ENCODE measurements at regions not wholly inside any gene's neighbourhood (a gene's known extent, or its start where the extent isn't known, plus 50 kb on each side); places are given as distances from the start of the nearest gene placed in this dataset.
"Not testable (repeated sequence)": the region's sequence is repeated elsewhere in the genome, so short reads cannot be mapped to it uniquely, and the experiment has no call there.

- Mint-ChIP-seq H3K9me3 (no peaks in the 10 kb centered on the region), H3K4me3 (no peak overlapping the region), H3K4me1 (no peaks in the 10 kb centered on the region), H3K27ac (no peak overlapping the region), H3K27me3 (peaks cover 2 to 11% (median 9%) of the 10 kb centered on the region in 5 donors), H3K36me3 (no peaks in the 10 kb centered on the region)
- DNase-seq (no peak), ATAC-seq (no peak)
- POLR2A ChIA-PET, result no interaction called here
Observed at GRCh38 chr4:42205541-42205940, 53.1 kb upstream of the BEND4 start.

GRCh38 chr4:42216664-42217063, 64.2 kb upstream of the BEND4 start:
- no peak overlapping the region for H3K4me3 Mint-ChIP-seq
- no peak for ATAC-seq
- H3K27me3 Mint-ChIP-seq, result peaks cover 0 to 15% (median 5%) of the 10 kb centered on the region in 5 donors
- no peaks in the 10 kb centered on the region for H3K36me3 Mint-ChIP-seq
- H3K9me3 Mint-ChIP-seq, result peaks cover 0 to 2% (median 0%) of the 10 kb centered on the region in 9 donors
- peaks cover 0 to 2% (median 0%) of the 10 kb centered on the region in 4 donors for H3K4me1 Mint-ChIP-seq
- DNase-seq, result no peak
- no peak overlapping the region for H3K27ac Mint-ChIP-seq
- POLR2A ChIA-PET, result no interaction called here

- no peak for DNase-seq
- H3K36me3 Mint-ChIP-seq, result peaks cover 0 to 1% (median 0%) of the 10 kb centered on the region in 3 donors
- no peak for ATAC-seq
- H3K27me3 Mint-ChIP-seq, result peaks cover 5 to 31% (median 17%) of the 10 kb centered on the region in 5 donors
- H3K4me3 Mint-ChIP-seq, result no peak overlapping the region
- H3K9me3 Mint-ChIP-seq, result peaks cover 0 to 1% (median 0%) of the 10 kb centered on the region in 9 donors
- POLR2A ChIA-PET, result no interaction called here
- H3K4me1 Mint-ChIP-seq, result peaks cover 0 to 1% (median 0%) of the 10 kb centered on the region in 4 donors
- H3K27ac Mint-ChIP-seq, result no peak overlapping the region
Observed at GRCh38 chr4:42225286-42225685, 72.8 kb upstream of the BEND4 start.

- ATAC-seq (no peak), DNase-seq (no peak)
- Mint-ChIP-seq H3K9me3 (peaks cover 0 to 2% (median 0%) of the 10 kb centered on the region in 9 donors), H3K27ac (no peak overlapping the region), H3K36me3 (no peaks in the 10 kb centered on the region), H3K4me1 (no peaks in the 10 kb centered on the region), H3K4me3 (no peak overlapping the region), H3K27me3 (peaks cover 0 to 3% (median 0%) of the 10 kb centered on the region in 5 donors)
- POLR2A ChIA-PET, result no interaction called here
Observed at GRCh38 chr4:42234817-42235216, 82.4 kb upstream of the BEND4 start.

GRCh38 chr4:42235304-42236021, 83.0 kb upstream of the BEND4 start:
- ATAC-seq, result no peak

GRCh38 chr4:42237010-42237409, 84.6 kb upstream of the BEND4 start:
- Mint-ChIP-seq H3K9me3 (peaks cover 0 to 2% (median 0%) of the 10 kb centered on the region in 9 donors), H3K4me3 (no peak overlapping the region), H3K27ac (no peak overlapping the region), H3K36me3 (no peaks in the 10 kb centered on the region), H3K27me3 (peaks cover 0 to 10% (median 3%) of the 10 kb centered on the region in 5 donors), H3K4me1 (no peaks in the 10 kb centered on the region)
- DNase-seq, result no peak
- ATAC-seq, result no peak
- POLR2A ChIA-PET, result no interaction called here

More at GRCh38 chr4:42235304-42236021, 83.0 kb upstream of the BEND4 start:
- Mint-ChIP-seq H3K9me3 (peaks cover 0 to 2% (median 0%) of the 10 kb centered on the region in 9 donors), H3K27ac (no peak overlapping the region), H3K27me3 (peaks cover 0 to 5% (median 2%) of the 10 kb centered on the region in 5 donors), H3K36me3 (no peaks in the 10 kb centered on the region), H3K4me1 (no peaks in the 10 kb centered on the region), H3K4me3 (no peak overlapping the region)
- POLR2A ChIA-PET, result no interaction called here
- DNase-seq, result no peak

- no peaks in the 10 kb centered on the region for H3K36me3 Mint-ChIP-seq
- peaks cover 0 to 2% (median 0%) of the 10 kb centered on the region in 9 donors for H3K9me3 Mint-ChIP-seq
- H3K4me1 Mint-ChIP-seq, result no peaks in the 10 kb centered on the region
- no peak overlapping the region for H3K4me3 Mint-ChIP-seq
- H3K27ac Mint-ChIP-seq, result no peak overlapping the region
- DNase-seq, result no peak
- POLR2A ChIA-PET, result no interaction called here
- H3K27me3 Mint-ChIP-seq, result peaks cover 0 to 10% (median 3%) of the 10 kb centered on the region in 5 donors
- no peak for ATAC-seq
Observed at GRCh38 chr4:42237451-42237850, 85.0 kb upstream of the BEND4 start.

GRCh38 chr4:42248972-42249371, 96.5 kb upstream of the BEND4 start:
- no peak for DNase-seq
- H3K36me3 Mint-ChIP-seq, result no peaks in the 10 kb centered on the region

GRCh38 chr4:42252315-42252714, 99.9 kb upstream of the BEND4 start:
- no peak overlapping the region for H3K27ac Mint-ChIP-seq
- no peaks in the 10 kb centered on the region for H3K36me3 Mint-ChIP-seq
- POLR2A ChIA-PET, result no interaction called here
- peaks cover 0 to 23% (median 22%) of the 10 kb centered on the region in 5 donors for H3K27me3 Mint-ChIP-seq
- no peak for DNase-seq
- ATAC-seq, result no peak
- no peak overlapping the region for H3K4me3 Mint-ChIP-seq
- no peaks in the 10 kb centered on the region for H3K4me1 Mint-ChIP-seq
- no peaks in the 10 kb centered on the region for H3K9me3 Mint-ChIP-seq

More at GRCh38 chr4:42248972-42249371, 96.5 kb upstream of the BEND4 start:
- peaks cover 0 to 27% (median 23%) of the 10 kb centered on the region in 5 donors for H3K27me3 Mint-ChIP-seq
- POLR2A ChIA-PET, result no interaction called here
- H3K9me3 Mint-ChIP-seq, result peaks cover 0 to 4% (median 0%) of the 10 kb centered on the region in 9 donors
- H3K27ac Mint-ChIP-seq, result no peak overlapping the region
- H3K4me3 Mint-ChIP-seq, result no peak overlapping the region
- no peak for ATAC-seq
- H3K4me1 Mint-ChIP-seq, result no peaks in the 10 kb centered on the region

GRCh38 chr4:42257645-42258044, 105.2 kb upstream of the BEND4 start:
- ATAC-seq, H3K27ac Mint-ChIP-seq, H3K4me3 Mint-ChIP-seq, H3K9me3 Mint-ChIP-seq, H3K4me1 Mint-ChIP-seq, POLR2A ChIA-PET, H3K36me3 Mint-ChIP-seq, DNase-seq, H3K27me3 Mint-ChIP-seq: not testable (repeated sequence)

- Mint-ChIP-seq H3K36me3 (no peaks in the 10 kb centered on the region), H3K4me1 (no peaks in the 10 kb centered on the region), H3K27ac (no peak overlapping the region), H3K4me3 (no peak overlapping the region), H3K9me3 (no peaks in the 10 kb centered on the region), H3K27me3 (peaks cover 0 to 7% (median 2%) of the 10 kb centered on the region in 5 donors)
- ATAC-seq (no peak), DNase-seq (no peak)
- POLR2A ChIA-PET, result no interaction called here
Observed at GRCh38 chr4:42262701-42263490, 110.4 kb upstream of the BEND4 start.

GRCh38 chr4:42265782-42266602, 113.5 kb upstream of the BEND4 start:
- Mint-ChIP-seq H3K27me3 (peaks cover 0 to 5% (median 2%) of the 10 kb centered on the region in 5 donors), H3K36me3 (no peaks in the 10 kb centered on the region), H3K27ac (no peak overlapping the region), H3K4me3 (no peak overlapping the region), H3K9me3 (no peaks in the 10 kb centered on the region), H3K4me1 (no peaks in the 10 kb centered on the region)
- ATAC-seq (no peak), DNase-seq (no peak)
- POLR2A ChIA-PET, result interaction anchor here (0.6 kb wide), 1 partner anchor 576 kb away, joined by 3 read pairs; no protein-coding TSS in a partner anchor
